WTC11 (cell line): ENCODE measurements at regions not wholly inside any gene's neighbourhood (a gene's known extent, or its start where the extent isn't known, plus 50 kb on each side); places are given as distances from the start of the nearest gene placed in this dataset.

Experiments used
- ATAC-seq: fragments of 200-7000 bp; cut with Tn5 transposase; 2 replicates; pipeline ENCODE4 v1.10.0; 2021; ENCODE audit warnings: mild to moderate bottlenecking, moderate library complexity
- CTCF ChIA-PET: fragments of 300-600 bp; sonication (Branson Sonifier 250); formaldehyde crosslinking; loops from one replicate; lab custom pipeline; 2021; ENCODE audit warnings: antibody characterized with exemption; lab: Charles Lee
- POLR2A ChIA-PET: fragments of 350-600 bp; sonication (Branson Sonifier 250); formaldehyde crosslinking; loops from one replicate; lab custom pipeline; 2021; ENCODE audit warnings: antibody characterized with exemption; lab: Charles Lee
- DNase-seq: peaks from one replicate; pipeline ENCODE4 v3.0.0; 2021; ENCODE audit warnings: low spot score
- H3K27ac Mint-ChIP-seq: 2 replicates; pipeline ENCODE4 v1.8.0; 2021; ENCODE audit warnings: mixed read lengths
- H3K27me3 Mint-ChIP-seq: 2 replicates; pipeline ENCODE4 v1.8.0; 2021; ENCODE audit warnings: low read depth, mild to moderate bottlenecking, moderate library complexity, mixed read lengths
- H3K36me3 Mint-ChIP-seq: 2 replicates; pipeline ENCODE4 v1.8.0; 2021; ENCODE audit warnings: mixed read lengths
- H3K4me1 Mint-ChIP-seq: 2 replicates; pipeline ENCODE4 v1.8.0; 2022; ENCODE audit warnings: mixed read lengths
- H3K4me3 Mint-ChIP-seq: 2 replicates; pipeline ENCODE4 v1.8.0; 2021; ENCODE audit warnings: mild to moderate bottlenecking, moderate library complexity, mixed read lengths
- H3K9me3 Mint-ChIP-seq: 2 replicates; pipeline ENCODE4 v1.8.0; 2021; ENCODE audit warnings: mixed read lengths
- CBFB ChIP-seq: sonication (generic); formaldehyde crosslinking; IDR thresholded peaks from 2 replicates; pipeline ENCODE4 v1.8.1; 2022; ENCODE audit warnings: mild to moderate bottlenecking, low read depth, missing genetic modification reagents
- FOXJ3 ChIP-seq: sonication (generic); formaldehyde crosslinking; IDR thresholded peaks from 2 replicates; pipeline ENCODE4 v1.9.0; 2021; ENCODE audit warnings: missing genetic modification reagents, mild to moderate bottlenecking, borderline replicate concordance
- FOXP1 ChIP-seq: sonication (generic); formaldehyde crosslinking; IDR thresholded peaks from 2 replicates; pipeline ENCODE4 v1.8.0; 2022; ENCODE audit warnings: missing genetic modification reagents, mild to moderate bottlenecking, moderate library complexity, borderline replicate concordance
- HMGA2 ChIP-seq: fragments of 250-450 bp; sonication (Bioruptor Pico); IDR thresholded peaks from 2 replicates; pipeline ENCODE4 v1.4.0; 2021; ENCODE audit warnings: mild to moderate bottlenecking, moderate library complexity
- KAT7 ChIP-seq: sonication (generic); formaldehyde crosslinking; IDR thresholded peaks from 2 replicates; pipeline ENCODE4 v1.8.1; 2023; ENCODE audit warnings: missing genetic modification reagents, mild to moderate bottlenecking, borderline replicate concordance
- MYBL2 ChIP-seq: sonication (generic); formaldehyde crosslinking; IDR thresholded peaks from 2 replicates; pipeline ENCODE4 v1.8.1; 2023; ENCODE audit warnings: mild to moderate bottlenecking, moderate library complexity, missing genetic modification reagents
- NFYB ChIP-seq: sonication (generic); formaldehyde crosslinking; conservative IDR thresholded peaks from 2 replicates; pipeline ENCODE4 v1.8.0; 2022; ENCODE audit warnings: low read depth, missing genetic modification reagents
- SMAD3 ChIP-seq: sonication (generic); formaldehyde crosslinking; IDR thresholded peaks from 2 replicates; pipeline ENCODE4 v1.8.0; 2022; ENCODE audit warnings: missing genetic modification reagents, mild to moderate bottlenecking, borderline replicate concordance
- SP1 ChIP-seq: sonication (generic); formaldehyde crosslinking; conservative IDR thresholded peaks from 2 replicates; pipeline ENCODE4 v1.8.1; 2022; ENCODE audit warnings: missing genetic modification reagents
- TP53 ChIP-seq: sonication (generic); formaldehyde crosslinking; IDR thresholded peaks from 2 replicates; pipeline ENCODE4 v1.8.1; 2023; ENCODE audit warnings: mild to moderate bottlenecking, missing genetic modification reagents
- ZBTB21 ChIP-seq: sonication (generic); formaldehyde crosslinking; IDR thresholded peaks from 2 replicates; pipeline ENCODE4 v1.8.1; 2023; ENCODE audit warnings: mild to moderate bottlenecking, missing genetic modification reagents, borderline replicate concordance
- ZNF138 ChIP-seq: sonication (generic); formaldehyde crosslinking; conservative IDR thresholded peaks from 2 replicates; pipeline ENCODE4 v1.8.1; 2022; ENCODE audit warnings: mild to moderate bottlenecking, moderate library complexity, missing genetic modification reagents
- ZNF219 ChIP-seq: sonication (generic); formaldehyde crosslinking; IDR thresholded peaks from 2 replicates; pipeline ENCODE4 v1.8.0; 2023; ENCODE audit warnings: missing genetic modification reagents, mild to moderate bottlenecking, borderline replicate concordance
- ZNF232 ChIP-seq: sonication (generic); formaldehyde crosslinking; IDR thresholded peaks from 2 replicates; pipeline ENCODE4 v1.8.0; 2022; ENCODE audit warnings: mild to moderate bottlenecking, missing genetic modification reagents
- ZNF423 ChIP-seq: fragments of 250-450 bp; sonication (Bioruptor Pico); IDR thresholded peaks from 2 replicates; pipeline ENCODE4 v2.1.2; 2022; ENCODE audit warnings: mild to moderate bottlenecking, moderate library complexity
- ZNF425 ChIP-seq: fragments of 250-450 bp; sonication (Bioruptor Pico); conservative IDR thresholded peaks from 2 replicates; pipeline ENCODE4 v1.9.0; 2021; ENCODE audit warnings: mild to moderate bottlenecking
- ZSCAN18 ChIP-seq: fragments of 250-450 bp; sonication (Bioruptor Pico); IDR thresholded peaks from 2 replicates; pipeline ENCODE4 v2.1.2; 2022; ENCODE audit warnings: mild to moderate bottlenecking, moderate library complexity
- TF ChIP-seq, protein P1 (sequence below): sonication (generic); formaldehyde crosslinking; IDR thresholded peaks from 2 replicates; pipeline ENCODE4 v1.8.1; 2022; ENCODE audit warnings: mild to moderate bottlenecking, missing genetic modification reagents, moderate library complexity, borderline replicate concordance
- TF ChIP-seq, protein P2 (sequence below): sonication (generic); formaldehyde crosslinking; IDR thresholded peaks from 2 replicates; pipeline ENCODE4 v1.8.0; 2022; ENCODE audit warnings: missing genetic modification reagents
- TF ChIP-seq, protein P3 (sequence below): sonication (generic); formaldehyde crosslinking; IDR thresholded peaks from 2 replicates; pipeline ENCODE4 v1.8.0; 2022; ENCODE audit warnings: mild to moderate bottlenecking, missing genetic modification reagents

DNA sequence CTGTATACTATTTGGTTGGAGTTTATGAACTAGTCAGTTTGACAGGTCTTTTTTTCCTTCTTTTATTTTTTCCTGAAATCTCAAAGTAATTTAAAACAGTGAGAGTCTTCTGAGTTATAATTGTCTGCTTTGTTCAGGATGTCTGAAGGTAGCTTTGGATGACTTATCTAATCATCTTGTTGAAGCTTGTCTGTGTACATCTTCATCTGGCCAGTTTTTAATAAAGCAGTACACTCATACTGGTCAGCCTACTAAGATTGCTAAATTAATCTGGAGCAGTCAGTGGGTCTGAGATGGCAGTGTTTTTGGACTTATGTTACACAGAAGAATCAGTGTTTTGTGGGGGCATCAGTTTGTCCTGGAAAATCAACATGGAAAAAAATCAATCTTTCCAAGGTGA lies 482.4 kb downstream of the CDH10 start:
- CTCF ChIA-PET = interaction anchor here (0.6 kb wide), 1 partner anchor 443 kb away, joined by 3 read pairs; no protein-coding TSS in a partner anchor
- ATAC-seq = no peak
- H3K36me3 Mint-ChIP-seq = no peaks in the 10 kb centered on the region

More for the DNA sequence above, 482.4 kb downstream of the CDH10 start:
- Mint-ChIP-seq H3K27me3 (no peaks in the 10 kb centered on the region), H3K27ac (no peak overlapping the region), H3K4me1 (no peaks in the 10 kb centered on the region)
- no peak for DNase-seq
- TF ChIP-seq SMAD3 (CRISPR knock-in tag) (no peak), NFYB (no peak), ZNF219 (no peak), ZNF423 (CRISPR knock-in tag) (no peak), ZBTB21 (no peak), CBFB (CRISPR knock-in tag) (no peak), FOXJ3 (CRISPR knock-in tag) (no peak), KAT7 (CRISPR knock-in tag) (no peak), TP53 (CRISPR knock-in tag) (no peak), MYBL2 (CRISPR knock-in tag) (no peak), HMGA2 (CRISPR knock-in tag) (no peak), ZSCAN18 (CRISPR knock-in tag) (no peak), ZNF138 (CRISPR knock-in tag) (no peak), ZNF425 (CRISPR knock-in tag) (no peak), SP1 (CRISPR knock-in tag) (no peak), FOXP1 (CRISPR knock-in tag) (no peak), ZNF232 (CRISPR knock-in tag) (no peak)
- TF ChIP-seq, protein P1, sequence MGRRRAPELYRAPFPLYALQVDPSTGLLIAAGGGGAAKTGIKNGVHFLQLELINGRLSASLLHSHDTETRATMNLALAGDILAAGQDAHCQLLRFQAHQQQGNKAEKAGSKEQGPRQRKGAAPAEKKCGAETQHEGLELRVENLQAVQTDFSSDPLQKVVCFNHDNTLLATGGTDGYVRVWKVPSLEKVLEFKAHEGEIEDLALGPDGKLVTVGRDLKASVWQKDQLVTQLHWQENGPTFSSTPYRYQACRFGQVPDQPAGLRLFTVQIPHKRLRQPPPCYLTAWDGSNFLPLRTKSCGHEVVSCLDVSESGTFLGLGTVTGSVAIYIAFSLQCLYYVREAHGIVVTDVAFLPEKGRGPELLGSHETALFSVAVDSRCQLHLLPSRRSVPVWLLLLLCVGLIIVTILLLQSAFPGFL (CRISPR knock-in tag) = no peak
- TF ChIP-seq, protein P2, sequence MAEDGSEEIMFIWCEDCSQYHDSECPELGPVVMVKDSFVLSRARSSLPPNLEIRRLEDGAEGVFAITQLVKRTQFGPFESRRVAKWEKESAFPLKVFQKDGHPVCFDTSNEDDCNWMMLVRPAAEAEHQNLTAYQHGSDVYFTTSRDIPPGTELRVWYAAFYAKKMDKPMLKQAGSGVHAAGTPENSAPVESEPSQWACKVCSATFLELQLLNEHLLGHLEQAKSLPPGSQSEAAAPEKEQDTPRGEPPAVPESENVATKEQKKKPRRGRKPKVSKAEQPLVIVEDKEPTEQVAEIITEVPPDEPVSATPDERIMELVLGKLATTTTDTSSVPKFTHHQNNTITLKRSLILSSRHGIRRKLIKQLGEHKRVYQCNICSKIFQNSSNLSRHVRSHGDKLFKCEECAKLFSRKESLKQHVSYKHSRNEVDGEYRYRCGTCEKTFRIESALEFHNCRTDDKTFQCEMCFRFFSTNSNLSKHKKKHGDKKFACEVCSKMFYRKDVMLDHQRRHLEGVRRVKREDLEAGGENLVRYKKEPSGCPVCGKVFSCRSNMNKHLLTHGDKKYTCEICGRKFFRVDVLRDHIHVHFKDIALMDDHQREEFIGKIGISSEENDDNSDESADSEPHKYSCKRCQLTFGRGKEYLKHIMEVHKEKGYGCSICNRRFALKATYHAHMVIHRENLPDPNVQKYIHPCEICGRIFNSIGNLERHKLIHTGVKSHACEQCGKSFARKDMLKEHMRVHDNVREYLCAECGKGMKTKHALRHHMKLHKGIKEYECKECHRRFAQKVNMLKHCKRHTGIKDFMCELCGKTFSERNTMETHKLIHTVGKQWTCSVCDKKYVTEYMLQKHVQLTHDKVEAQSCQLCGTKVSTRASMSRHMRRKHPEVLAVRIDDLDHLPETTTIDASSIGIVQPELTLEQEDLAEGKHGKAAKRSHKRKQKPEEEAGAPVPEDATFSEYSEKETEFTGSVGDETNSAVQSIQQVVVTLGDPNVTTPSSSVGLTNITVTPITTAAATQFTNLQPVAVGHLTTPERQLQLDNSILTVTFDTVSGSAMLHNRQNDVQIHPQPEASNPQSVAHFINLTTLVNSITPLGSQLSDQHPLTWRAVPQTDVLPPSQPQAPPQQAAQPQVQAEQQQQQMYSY = no peak
- TF ChIP-seq, protein P3, sequence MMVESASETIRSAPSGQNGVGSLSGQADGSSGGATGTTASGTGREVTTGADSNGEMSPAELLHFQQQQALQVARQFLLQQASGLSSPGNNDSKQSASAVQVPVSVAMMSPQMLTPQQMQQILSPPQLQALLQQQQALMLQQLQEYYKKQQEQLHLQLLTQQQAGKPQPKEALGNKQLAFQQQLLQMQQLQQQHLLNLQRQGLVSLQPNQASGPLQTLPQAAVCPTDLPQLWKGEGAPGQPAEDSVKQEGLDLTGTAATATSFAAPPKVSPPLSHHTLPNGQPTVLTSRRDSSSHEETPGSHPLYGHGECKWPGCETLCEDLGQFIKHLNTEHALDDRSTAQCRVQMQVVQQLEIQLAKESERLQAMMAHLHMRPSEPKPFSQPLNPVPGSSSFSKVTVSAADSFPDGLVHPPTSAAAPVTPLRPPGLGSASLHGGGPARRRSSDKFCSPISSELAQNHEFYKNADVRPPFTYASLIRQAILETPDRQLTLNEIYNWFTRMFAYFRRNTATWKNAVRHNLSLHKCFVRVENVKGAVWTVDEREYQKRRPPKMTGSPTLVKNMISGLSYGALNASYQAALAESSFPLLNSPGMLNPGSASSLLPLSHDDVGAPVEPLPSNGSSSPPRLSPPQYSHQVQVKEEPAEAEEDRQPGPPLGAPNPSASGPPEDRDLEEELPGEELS (CRISPR knock-in tag) = no peak
- TF ChIP-seq, all 79 proteins: peak for 0
- Mint-ChIP-seq H3K4me3 (no peak overlapping the region), H3K9me3 (peaks cover 8% of the 10 kb centered on the region)
- POLR2A ChIA-PET = no interaction called here
